ENCODE measurements at regions not wholly inside any gene's neighbourhood (a gene's known extent, or its start where the extent isn't known, plus 50 kb on each side); places are given as distances from the start of the nearest gene placed in this dataset.

- no peak overlapping the region for H3K4me3 ChIP-seq (replicated peaks; ENCODE audit: low read depth, low read length)
- DNase-seq (ENCODE audit: low read depth), result no peak
Observed at GRCh38 chrX:20545538-20545937, 278.8 kb upstream of the RPS6KA3 start.

GRCh38 chrX:20542072-20542471 is 275.4 kb upstream of the RPS6KA3 start:
- TF ChIP-seq CTCF (IDR thresholded peaks at IDR 0.05; ENCODE audit: low read length, missing control alignments), result no peak
- no peak for DNase-seq (ENCODE audit: low read depth)
- H3K4me3 ChIP-seq (replicated peaks; ENCODE audit: low read depth, low read length), result no peak overlapping the region

More at GRCh38 chrX:20545538-20545937, 278.8 kb upstream of the RPS6KA3 start:
- no peak for TF ChIP-seq CTCF (IDR thresholded peaks at IDR 0.05; ENCODE audit: low read length, missing control alignments)

GRCh38 chrX:20538974-20539373 is 272.3 kb upstream of the RPS6KA3 start:
- no peak for DNase-seq (ENCODE audit: low read depth)
- no peak overlapping the region for H3K4me3 ChIP-seq (replicated peaks; ENCODE audit: low read depth, low read length)
- TF ChIP-seq CTCF (IDR thresholded peaks at IDR 0.05; ENCODE audit: low read length, missing control alignments), result no peak

GRCh38 chrX:20531667-20532066 is 265.0 kb upstream of the RPS6KA3 start:
- no peak for TF ChIP-seq CTCF (IDR thresholded peaks at IDR 0.05; ENCODE audit: low read length, missing control alignments)
- DNase-seq (ENCODE audit: low read depth), result peak; percentile 45
- no peak overlapping the region for H3K4me3 ChIP-seq (replicated peaks; ENCODE audit: low read depth, low read length)

- DNase-seq (ENCODE audit: low read depth), result peak; percentile 67
- no peak overlapping the region for H3K4me3 ChIP-seq (replicated peaks; ENCODE audit: low read depth, low read length)
- peak; percentile 57 for TF ChIP-seq CTCF (IDR thresholded peaks at IDR 0.05; ENCODE audit: low read length, missing control alignments)
Observed at GRCh38 chrX:20530406-20530921, 263.8 kb upstream of the RPS6KA3 start.

- no peak for DNase-seq (ENCODE audit: low read depth)
- no peak overlapping the region for H3K4me3 ChIP-seq (replicated peaks; ENCODE audit: low read depth, low read length)
- no peak for TF ChIP-seq CTCF (IDR thresholded peaks at IDR 0.05; ENCODE audit: low read length, missing control alignments)
Observed at GRCh38 chrX:20529711-20530110, 263.0 kb upstream of the RPS6KA3 start.

GRCh38 chrX:20529301-20529700 is 262.6 kb upstream of the RPS6KA3 start:
- no peak for DNase-seq (ENCODE audit: low read depth)
- no peak for TF ChIP-seq CTCF (IDR thresholded peaks at IDR 0.05; ENCODE audit: low read length, missing control alignments)
- no peak overlapping the region for H3K4me3 ChIP-seq (replicated peaks; ENCODE audit: low read depth, low read length)
